Peyer's patch (tissue), 4 donors: ENCODE measurements at regions not wholly inside any gene's neighbourhood (a gene's known extent, or its start where the extent isn't known, plus 50 kb on each side); places are given as distances from the start of the nearest gene placed in this dataset.

Source experiments
- CTCF ChIP-seq, 6 experiments: fragments of 450-650 bp in 4 of 6; fragments of 200-600 bp in 2 of 6; sonication (generic) in 1 of 6; IDR thresholded peaks; one replicate each; pipeline ENCODE4 v1.5.1; 2017 to 2019; ENCODE audit warnings: antibody characterized with exemption in 6 of 6, mild to moderate bottlenecking in 3 of 6, moderate library complexity in 1 of 6
- POLR2A ChIP-seq, 2 donors: fragments of 450-650 bp; IDR thresholded peaks; one replicate each; pipeline ENCODE4 v1.5.1; 2017; ENCODE audit warnings: antibody characterized with exemption in 2 of 2, mild to moderate bottlenecking in 2 of 2, moderate library complexity in 2 of 2

- TF ChIP-seq CTCF (IDR thresholded peaks at IDR 0.05) = no peak
- TF ChIP-seq POLR2A (IDR thresholded peaks at IDR 0.05) = no peak
Measured at GRCh38 chr18:47689371-47689770, 241.1 kb downstream of the SMAD2 start.
